WI38 (cell line): ENCODE measurements at regions not wholly inside any gene's neighbourhood (a gene's known extent, or its start where the extent isn't known, plus 50 kb on each side); places are given as distances from the start of the nearest gene placed in this dataset.

Experiments used
- H3K4me3 ChIP-seq: 2 replicates; pipeline ENCODE4 v1.5.1; 2011; ENCODE audit warnings: low read depth, mild to moderate bottlenecking, control low read depth, low read length
- TF ChIP-seq, protein P1 (sequence below): IDR thresholded peaks from 2 replicates; pipeline ENCODE4 v1.5.1; 2012; ENCODE audit warnings: low read depth, mild to moderate bottlenecking, control low read depth, low read length

- no peak overlapping the region for H3K4me3 ChIP-seq
- TF ChIP-seq, protein P1, sequence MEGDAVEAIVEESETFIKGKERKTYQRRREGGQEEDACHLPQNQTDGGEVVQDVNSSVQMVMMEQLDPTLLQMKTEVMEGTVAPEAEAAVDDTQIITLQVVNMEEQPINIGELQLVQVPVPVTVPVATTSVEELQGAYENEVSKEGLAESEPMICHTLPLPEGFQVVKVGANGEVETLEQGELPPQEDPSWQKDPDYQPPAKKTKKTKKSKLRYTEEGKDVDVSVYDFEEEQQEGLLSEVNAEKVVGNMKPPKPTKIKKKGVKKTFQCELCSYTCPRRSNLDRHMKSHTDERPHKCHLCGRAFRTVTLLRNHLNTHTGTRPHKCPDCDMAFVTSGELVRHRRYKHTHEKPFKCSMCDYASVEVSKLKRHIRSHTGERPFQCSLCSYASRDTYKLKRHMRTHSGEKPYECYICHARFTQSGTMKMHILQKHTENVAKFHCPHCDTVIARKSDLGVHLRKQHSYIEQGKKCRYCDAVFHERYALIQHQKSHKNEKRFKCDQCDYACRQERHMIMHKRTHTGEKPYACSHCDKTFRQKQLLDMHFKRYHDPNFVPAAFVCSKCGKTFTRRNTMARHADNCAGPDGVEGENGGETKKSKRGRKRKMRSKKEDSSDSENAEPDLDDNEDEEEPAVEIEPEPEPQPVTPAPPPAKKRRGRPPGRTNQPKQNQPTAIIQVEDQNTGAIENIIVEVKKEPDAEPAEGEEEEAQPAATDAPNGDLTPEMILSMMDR: no peak
Observed at GRCh38 chr7:19302731-19303130, 157.5 kb upstream of the FERD3L start.

DNA sequence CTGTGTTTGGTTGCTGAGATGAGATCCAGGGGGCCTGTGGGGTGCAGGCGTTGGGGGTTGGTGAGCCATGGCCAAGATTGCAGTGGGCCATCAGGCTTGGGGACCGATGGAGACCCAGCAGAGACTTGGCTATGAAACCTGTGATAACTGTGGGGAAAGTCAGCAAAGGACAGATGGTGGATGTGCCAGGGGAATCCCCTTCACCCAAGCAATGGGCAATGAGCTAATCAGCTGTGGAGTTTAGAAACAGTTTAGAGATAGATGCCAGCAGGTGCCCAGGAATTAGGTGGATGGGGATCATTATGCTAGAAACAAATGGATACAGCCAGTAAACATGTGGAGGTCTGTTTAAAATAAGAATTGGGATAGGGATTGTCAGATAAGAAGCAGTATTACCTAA, 151.4 kb upstream of the FERD3L start:
- TF ChIP-seq, protein P1: no peak
- no peak overlapping the region for H3K4me3 ChIP-seq

GRCh38 chr7:19295376-19295775, 150.2 kb upstream of the FERD3L start:
- H3K4me3 ChIP-seq: no peak overlapping the region
- TF ChIP-seq, protein P1: no peak

DNA sequence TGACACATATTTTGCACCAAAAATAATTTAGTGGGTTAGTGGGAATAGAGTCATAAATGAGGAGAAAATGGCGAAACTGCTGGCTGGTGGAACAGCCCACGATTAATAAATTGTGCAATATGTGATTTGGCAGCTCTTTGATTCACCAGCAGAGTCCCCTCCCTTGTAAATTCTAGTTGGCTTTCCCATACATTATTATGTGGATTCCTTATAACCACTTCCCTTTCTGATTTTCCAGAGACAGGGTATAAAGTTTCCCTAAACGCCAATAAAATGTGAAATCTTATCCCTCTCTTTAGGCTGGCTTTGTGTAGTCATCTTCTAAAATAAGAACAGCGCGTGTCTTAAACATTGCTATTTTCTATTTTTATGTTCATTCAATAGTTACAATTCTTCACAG, 149.4 kb upstream of the FERD3L start:
- H3K4me3 ChIP-seq: no peak overlapping the region
- TF ChIP-seq, protein P1: no peak

GRCh38 chr7:19293431-19293830, 148.2 kb upstream of the FERD3L start:
- H3K4me3 ChIP-seq: no peak overlapping the region
- TF ChIP-seq, protein P1: no peak

DNA sequence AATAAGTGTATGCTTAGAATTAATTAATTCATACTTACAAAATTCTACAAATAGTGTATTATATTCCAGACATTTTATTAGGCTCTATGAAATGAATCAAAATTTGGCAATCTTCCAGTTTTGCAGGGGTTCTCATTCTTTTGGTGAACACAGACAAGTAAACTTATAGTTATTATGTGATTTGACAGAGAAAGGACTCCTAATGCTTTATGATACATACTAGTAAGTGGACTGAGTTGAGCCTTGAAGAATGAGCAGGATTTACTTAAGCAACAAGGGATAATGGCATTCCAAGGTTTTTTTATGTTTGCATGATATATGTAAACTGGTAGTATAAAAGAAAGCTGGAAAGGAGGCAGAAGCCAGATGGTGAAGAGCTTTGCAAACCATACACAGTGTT, 145.7 kb upstream of the FERD3L start:
- H3K4me3 ChIP-seq: no peak overlapping the region
- TF ChIP-seq, protein P1: no peak

DNA sequence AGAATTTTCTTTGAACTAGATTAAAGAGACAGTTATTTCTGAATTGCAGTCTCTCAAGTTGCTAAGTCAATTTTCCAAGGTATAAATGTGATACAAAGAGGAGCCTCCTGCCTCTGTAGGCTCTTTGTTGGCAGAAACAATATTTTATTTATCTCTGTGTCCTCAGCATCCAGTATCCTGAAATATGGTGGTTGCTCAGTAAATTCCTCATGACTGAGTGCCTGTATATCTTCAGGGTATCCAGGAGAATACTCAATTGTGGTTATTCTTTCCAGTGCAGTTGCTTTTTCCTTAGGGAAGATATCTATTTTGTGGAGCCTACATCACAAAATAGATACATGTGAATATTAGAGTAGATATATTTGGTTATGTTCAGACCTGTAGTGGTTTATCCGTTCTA, 144.8 kb upstream of the FERD3L start:
- TF ChIP-seq, protein P1: no peak
- H3K4me3 ChIP-seq: no peak overlapping the region
